OCI-LY7 (cell line): ENCODE measurements at regions not wholly inside any gene's neighbourhood (a gene's known extent, or its start where the extent isn't known, plus 50 kb on each side); places are given as distances from the start of the nearest gene placed in this dataset.
"Not testable (repeated sequence)": the region's sequence is repeated elsewhere in the genome, so short reads cannot be mapped to it uniquely, and the experiment has no call there.

Experiments
- BruUV-seq: library from RNA; stranded (reverse); fragments of 400-500 nt; replicated peaks from 2 replicates; lab custom pipeline; 2021; lab: Mats Ljungman, UMichigan
- CTCF ChIA-PET: fragments of 300-600 bp; sonication (Branson Sonifier 250); formaldehyde crosslinking; loops from one replicate; lab custom pipeline; 2022; ENCODE audit warnings: antibody characterized with exemption; ENCODE audit not compliant: unreplicated experiment; lab: Charles Lee
- POLR2A ChIA-PET: fragments of 300-600 bp; sonication (Branson Sonifier 250); formaldehyde crosslinking; loops from one replicate; lab custom pipeline; 2022; ENCODE audit warnings: antibody characterized with exemption; lab: Charles Lee
- DNase-seq: peaks from one replicate; pipeline ENCODE4 v3.0.0-alpha.2; 2015; ENCODE audit warnings: low spot score
- H2AFZ ChIP-seq: fragments of 200-600 bp; sonication (generic), shearing (Covaris generic); 2 replicates; pipeline ENCODE4 v1.6.1; 2014; ENCODE audit warnings: mild to moderate bottlenecking, antibody characterized with exemption, low read length, moderate library complexity
- H3K27ac ChIP-seq: fragments of 200-600 bp; sonication (generic); 2 replicates; pipeline ENCODE4 v1.5.1; 2014; ENCODE audit warnings: mixed run types, low read depth, mild to moderate bottlenecking, moderate library complexity, low read length, inconsistent platforms; ENCODE audit not compliant: poor library complexity, severe bottlenecking
- H3K36me3 ChIP-seq: fragments of 200-600 bp; sonication (generic); 2 replicates; pipeline ENCODE4 v1.6.1; 2014; ENCODE audit warnings: mild to moderate bottlenecking, antibody characterized with exemption, low read length, moderate library complexity, mixed read lengths; ENCODE audit not compliant: insufficient read depth
- H3K4me1 ChIP-seq: fragments of 200-600 bp; sonication (generic); 2 replicates; pipeline ENCODE4 v1.5.1; 2014; ENCODE audit warnings: mild to moderate bottlenecking, low read length; ENCODE audit not compliant: insufficient read depth, poor library complexity, severe bottlenecking
- H3K4me2 ChIP-seq: fragments of 200-600 bp; sonication (generic); 2 replicates; pipeline ENCODE4 v1.6.1; 2014; ENCODE audit warnings: mild to moderate bottlenecking, low read length
- H3K4me3 ChIP-seq: fragments of 200-600 bp; sonication (generic); 2 replicates; pipeline ENCODE4 v1.5.1; 2014; ENCODE audit warnings: mild to moderate bottlenecking, low read depth, low read length; ENCODE audit not compliant: poor library complexity, severe bottlenecking
- H3K79me2 ChIP-seq: fragments of 200-600 bp; sonication (generic); 2 replicates; pipeline ENCODE4 v1.6.1; 2016; ENCODE audit warnings: low read depth, mild to moderate bottlenecking, low read length, moderate library complexity, mixed read lengths; ENCODE audit not compliant: insufficient read depth
- H3K9me2 ChIP-seq: fragments of 200-600 bp; sonication (generic); 2 replicates; pipeline ENCODE4 v1.6.1; 2016; ENCODE audit warnings: mild to moderate bottlenecking, low read length, mixed read lengths; ENCODE audit not compliant: insufficient read depth
- H3K9me3 ChIP-seq: fragments of 200-600 bp; sonication (generic); 2 replicates; pipeline ENCODE4 v1.6.1; 2014; ENCODE audit warnings: mild to moderate bottlenecking, mixed run types, low read length, mixed read lengths
- H4K20me1 ChIP-seq: fragments of 200-600 bp; sonication (generic); 2 replicates; pipeline ENCODE4 v1.6.1; 2014; ENCODE audit warnings: mild to moderate bottlenecking, antibody characterized with exemption, low read length, moderate library complexity, mixed read lengths; ENCODE audit not compliant: insufficient read depth
- CTCF ChIP-seq: fragments of 200-600 bp; sonication (generic); conservative IDR thresholded peaks from 2 replicates; pipeline ENCODE4 v1.5.1; 2014; ENCODE audit warnings: mild to moderate bottlenecking, antibody characterized with exemption, low read length, moderate library complexity, mixed read lengths
- EZH2phosphoT487 ChIP-seq: fragments of 200-600 bp; sonication (generic); IDR thresholded peaks from 2 replicates; pipeline ENCODE4 v1.6.1; 2018; ENCODE audit warnings: low read depth, borderline replicate concordance, mild to moderate bottlenecking, mixed run types, antibody characterized with exemption, low read length, moderate library complexity, mixed read lengths
- intact Hi-C: fragments of 100-400 bp; cut with micrococcal nuclease; formaldehyde crosslinking; loops from one replicate; pipeline ENCODE4 v1.10.0; 2022; ENCODE audit not compliant: unreplicated experiment

DNA sequence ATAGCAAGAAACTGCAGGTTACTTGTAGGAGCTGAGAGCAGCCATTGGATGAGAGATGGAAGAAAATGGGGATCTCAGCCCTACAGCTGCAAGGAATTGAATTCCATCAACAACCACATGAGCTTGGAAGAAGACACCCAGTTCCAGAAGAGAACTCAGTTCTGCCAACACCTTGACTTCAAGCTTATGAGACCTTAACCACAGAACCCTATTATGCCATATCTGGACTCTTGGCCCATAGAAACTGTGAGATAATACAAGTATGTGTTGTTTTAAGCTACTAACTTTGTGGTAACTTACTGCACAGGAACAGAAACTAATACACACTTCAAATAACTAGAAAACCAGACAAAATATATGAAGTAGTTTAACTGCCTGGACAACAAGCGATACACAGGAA is 212.4 kb upstream of the CACNA2D1 start:
- Histone ChIP-seq H3K79me2 (no peaks in the 10 kb centered on the region), H3K36me3 (no peaks in the 10 kb centered on the region), H3K4me2 (no peak overlapping the region), H3K9me2 (no peaks in the 10 kb centered on the region), H3K4me1 (no peaks in the 10 kb centered on the region), H3K4me3 (no peak overlapping the region), H3K27ac (no peak overlapping the region), H2AFZ (no peak overlapping the region), H4K20me1 (no peaks in the 10 kb centered on the region), H3K9me3 (no peaks in the 10 kb centered on the region)
- intact Hi-C loops: no loop called here
- ChIA-PET POLR2A (no interaction called here), CTCF (no interaction called here)
- DNase-seq: no peak
- BruUV-seq: no TSS peak
- TF ChIP-seq CTCF: no peak
- TF ChIP-seq EZH2phosphoT487: no peak

DNA sequence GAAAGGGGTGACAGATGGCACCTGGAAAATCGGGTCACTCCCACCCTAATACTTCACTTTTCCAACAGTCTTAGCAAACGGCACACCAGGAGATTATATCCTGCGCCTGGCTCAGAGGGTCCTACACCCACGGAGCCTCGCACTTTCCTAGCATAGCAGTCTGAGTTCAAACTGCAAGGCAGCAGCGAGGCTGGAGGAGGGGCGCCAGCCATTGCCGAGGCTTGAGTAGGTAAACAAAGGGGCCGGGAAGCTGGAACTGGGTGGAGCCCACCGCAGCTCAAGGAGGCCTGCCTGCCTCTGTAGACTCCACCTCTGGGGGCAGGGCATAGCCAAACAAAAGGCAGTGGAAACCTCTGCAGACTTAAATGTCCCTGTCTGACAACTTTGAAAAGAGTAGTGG is 206.5 kb upstream of the CACNA2D1 start:
- H2AFZ ChIP-seq, H3K79me2 ChIP-seq, H3K4me1 ChIP-seq, H3K36me3 ChIP-seq, H3K9me3 ChIP-seq, H3K4me2 ChIP-seq, H3K27ac ChIP-seq, H3K9me2 ChIP-seq, POLR2A ChIA-PET, DNase-seq, CTCF ChIA-PET, H4K20me1 ChIP-seq, intact Hi-C loops, BruUV-seq, H3K4me3 ChIP-seq: not testable (repeated sequence)

DNA sequence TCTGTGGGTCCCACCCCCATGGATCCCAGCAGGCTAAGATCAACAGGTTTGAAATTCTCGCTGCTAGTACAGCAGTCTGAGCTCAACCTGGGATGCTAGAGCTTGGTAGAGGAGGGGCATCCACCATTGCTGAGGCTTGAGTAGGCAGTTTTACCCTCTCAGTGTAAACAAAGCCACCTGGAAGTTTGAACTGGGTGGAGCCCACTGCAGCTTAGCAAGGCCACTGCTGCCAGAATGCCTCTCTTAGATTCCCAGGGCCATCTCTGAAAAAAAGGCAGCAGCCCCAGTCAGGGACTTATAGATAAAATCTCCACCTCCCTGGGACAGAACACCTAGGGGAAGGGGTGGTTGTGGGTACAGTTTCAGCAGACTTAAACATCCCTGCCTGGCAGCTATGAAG is 190.0 kb upstream of the CACNA2D1 start:
- H3K4me1 ChIP-seq: no peaks in the 10 kb centered on the region
- H3K4me2 ChIP-seq: no peak overlapping the region
- ChIA-PET POLR2A (no interaction called here), CTCF (no interaction called here)
- no peak overlapping the region for H3K4me3 ChIP-seq
- intact Hi-C loops: no loop called here
- no peaks in the 10 kb centered on the region for H3K36me3 ChIP-seq
- no peaks in the 10 kb centered on the region for H3K79me2 ChIP-seq
- H3K9me3 ChIP-seq: no peaks in the 10 kb centered on the region
- no peak overlapping the region for H3K27ac ChIP-seq
- BruUV-seq: no TSS peak
- H2AFZ ChIP-seq: no peak overlapping the region
- H3K9me2 ChIP-seq: no peaks in the 10 kb centered on the region
- TF ChIP-seq CTCF (no peak), EZH2phosphoT487 (no peak)
- no peaks in the 10 kb centered on the region for H4K20me1 ChIP-seq
- no peak for DNase-seq
